ENCODE measurements at regions not wholly inside any gene's neighbourhood (a gene's known extent, or its start where the extent isn't known, plus 50 kb on each side); places are given as distances from the start of the nearest gene placed in this dataset.

- H3K36me3 Mint-ChIP-seq: no peaks in the 10 kb centered on the region
- no peak overlapping the region for H3K4me3 ChIP-seq (ENCODE audit: low read depth, low read length)
- H3K4me3 Mint-ChIP-seq: no peak overlapping the region
- no peak for ATAC-seq (ENCODE audit: low read depth in 2 of 2)
- no peaks in the 10 kb centered on the region for H3K36me3 ChIP-seq (ENCODE audit: control insufficient read depth, insufficient read depth, low read length)
- H3K27me3 Mint-ChIP-seq: peaks cover 4% of the 10 kb centered on the region
- no peaks in the 10 kb centered on the region for H3K27me3 ChIP-seq (ENCODE audit: control insufficient read depth, insufficient read depth, low read length)
- no peaks in the 10 kb centered on the region for H3K4me1 ChIP-seq (ENCODE audit: control insufficient read depth, insufficient read depth, low read length, poor library complexity, severe bottlenecking)
- H3K9me3 ChIP-seq (ENCODE audit: control insufficient read depth in 2 of 2, low read length in 2 of 2): no peaks in the 10 kb centered on the region
- no peak overlapping the region for H3K27ac Mint-ChIP-seq
- H3K4me1 Mint-ChIP-seq: no peaks in the 10 kb centered on the region
- H3K27ac ChIP-seq (ENCODE audit: insufficient read depth, low read length, poor library complexity, severe bottlenecking): no peak overlapping the region
- H3K9me3 Mint-ChIP-seq: peaks cover 0 to 3% (median 0%) of the 10 kb centered on the region in 7 donors
- no peak for DNase-seq
Observed at GRCh38 chr20:40811004-40811403, 122.0 kb upstream of the MAFB start.

DNA sequence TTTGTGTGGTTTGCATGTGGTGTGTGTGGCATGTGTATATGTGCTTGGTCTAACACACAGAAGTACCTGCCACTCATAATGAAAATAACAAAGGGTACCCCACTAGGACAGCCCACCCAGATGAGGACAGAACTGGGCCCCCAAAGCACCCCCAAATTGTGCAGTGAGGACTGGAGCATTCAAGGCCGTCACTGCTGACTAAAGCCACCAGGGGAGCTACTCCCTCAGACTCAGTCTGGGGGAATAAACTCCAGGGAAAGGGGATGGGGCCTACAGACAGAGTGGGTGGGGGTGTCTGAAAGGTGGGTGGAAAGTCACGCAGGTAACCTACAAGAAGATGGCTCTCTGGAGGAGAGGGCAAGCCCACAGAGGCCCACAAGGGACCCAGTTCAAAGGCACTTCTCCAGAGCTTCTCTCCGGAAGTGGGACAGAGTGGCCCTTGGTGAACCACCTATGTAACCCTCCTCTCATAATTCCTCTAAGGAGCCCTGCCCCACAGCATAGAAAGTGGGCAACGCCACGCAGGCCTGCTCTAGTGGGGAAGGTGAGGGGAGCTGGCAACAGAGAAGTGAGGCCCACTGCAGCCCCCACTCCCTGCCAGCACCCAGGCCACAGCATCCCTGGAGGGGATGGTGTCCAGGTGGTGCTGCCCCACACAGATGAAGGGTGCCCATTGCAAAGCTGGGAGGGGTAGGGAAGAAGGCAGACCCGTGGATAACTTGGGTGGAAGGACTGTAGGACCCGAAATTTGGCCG, 122.8 kb upstream of the MAFB start:
- ATAC-seq (ENCODE audit: low read depth in 2 of 2) (no peak), DNase-seq (no peak)
- Mint-ChIP-seq H3K27me3 (peaks cover 4% of the 10 kb centered on the region), H3K4me3 (no peak overlapping the region), H3K27ac (no peak overlapping the region), H3K4me1 (no peaks in the 10 kb centered on the region), H3K36me3 (no peaks in the 10 kb centered on the region), H3K9me3 (peaks cover 0 to 3% (median 0%) of the 10 kb centered on the region in 7 donors)
- no peaks in the 10 kb centered on the region for H3K9me3 ChIP-seq (ENCODE audit: control insufficient read depth in 2 of 2, low read length in 2 of 2)
- H3K36me3 ChIP-seq (ENCODE audit: control insufficient read depth, insufficient read depth, low read length): no peaks in the 10 kb centered on the region
- no peak overlapping the region for H3K27ac ChIP-seq (ENCODE audit: insufficient read depth, low read length, poor library complexity, severe bottlenecking)
- H3K27me3 ChIP-seq (ENCODE audit: control insufficient read depth, insufficient read depth, low read length): no peaks in the 10 kb centered on the region
- no peak overlapping the region for H3K4me3 ChIP-seq (ENCODE audit: low read depth, low read length)
- no peaks in the 10 kb centered on the region for H3K4me1 ChIP-seq (ENCODE audit: control insufficient read depth, insufficient read depth, low read length, poor library complexity, severe bottlenecking)

DNA sequence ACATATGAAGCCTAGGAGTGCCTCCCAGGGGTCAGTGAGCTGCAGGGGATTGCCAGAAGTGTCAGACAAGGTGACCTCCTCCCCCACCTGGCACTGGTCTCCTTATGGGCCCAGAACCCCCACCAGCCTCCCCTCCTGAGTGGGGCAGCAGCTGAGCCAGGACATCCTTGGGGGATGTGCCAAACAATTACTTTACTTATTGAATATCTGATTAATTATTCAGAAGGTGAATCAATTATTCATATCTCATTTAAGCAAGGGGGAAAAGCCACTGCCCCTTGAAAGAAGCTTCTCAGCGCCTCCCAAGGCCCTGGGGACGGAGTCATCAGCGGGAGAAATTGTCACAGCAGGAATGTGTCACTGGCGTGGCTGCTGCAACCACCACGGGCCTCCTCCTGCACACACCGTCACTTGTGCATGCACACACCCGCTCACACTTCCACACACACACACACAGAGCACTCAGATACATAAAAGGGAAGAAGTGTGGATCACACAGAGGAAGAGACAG, 123.4 kb upstream of the MAFB start:
- Histone ChIP-seq H3K36me3 (ENCODE audit: control insufficient read depth, insufficient read depth, low read length) (no peaks in the 10 kb centered on the region), H3K9me3 (ENCODE audit: control insufficient read depth in 2 of 2, low read length in 2 of 2) (no peaks in the 10 kb centered on the region), H3K4me1 (ENCODE audit: control insufficient read depth, insufficient read depth, low read length, poor library complexity, severe bottlenecking) (no peaks in the 10 kb centered on the region), H3K27me3 (ENCODE audit: control insufficient read depth, insufficient read depth, low read length) (no peaks in the 10 kb centered on the region), H3K4me3 (ENCODE audit: low read depth, low read length) (no peak overlapping the region), H3K27ac (ENCODE audit: insufficient read depth, low read length, poor library complexity, severe bottlenecking) (no peak overlapping the region)
- Mint-ChIP-seq H3K27me3 (peaks cover 4% of the 10 kb centered on the region), H3K4me3 (no peak overlapping the region), H3K9me3 (peaks cover 0 to 3% (median 0%) of the 10 kb centered on the region in 7 donors), H3K27ac (no peak overlapping the region), H3K4me1 (no peaks in the 10 kb centered on the region), H3K36me3 (no peaks in the 10 kb centered on the region)
- DNase-seq (no peak), ATAC-seq (ENCODE audit: low read depth in 2 of 2) (no peak)

DNA sequence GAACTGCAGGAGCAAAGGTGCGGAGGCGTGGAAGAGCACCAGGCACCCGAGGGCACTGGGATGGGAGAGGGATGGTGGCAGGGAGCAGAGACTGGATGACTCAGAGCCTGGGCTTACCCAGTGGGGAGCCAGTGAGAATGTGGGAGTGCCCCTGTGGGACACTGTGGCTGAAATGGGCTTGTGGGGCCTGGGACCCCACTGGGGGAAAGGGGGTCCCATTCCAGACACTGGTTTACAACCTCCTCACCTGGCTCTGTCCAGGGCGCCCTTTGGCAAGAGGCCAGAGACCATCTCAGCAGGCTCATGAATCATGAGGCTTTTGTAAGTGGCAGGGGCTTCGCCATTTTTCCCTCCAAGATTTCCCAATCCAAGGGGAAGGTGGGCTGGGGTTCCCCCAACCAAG, 124.0 kb upstream of the MAFB start:
- Histone ChIP-seq H3K27ac (ENCODE audit: insufficient read depth, low read length, poor library complexity, severe bottlenecking) (no peak overlapping the region), H3K4me3 (ENCODE audit: low read depth, low read length) (no peak overlapping the region), H3K9me3 (ENCODE audit: control insufficient read depth in 2 of 2, low read length in 2 of 2) (no peaks in the 10 kb centered on the region), H3K4me1 (ENCODE audit: control insufficient read depth, insufficient read depth, low read length, poor library complexity, severe bottlenecking) (no peaks in the 10 kb centered on the region), H3K27me3 (ENCODE audit: control insufficient read depth, insufficient read depth, low read length) (no peaks in the 10 kb centered on the region), H3K36me3 (ENCODE audit: control insufficient read depth, insufficient read depth, low read length) (no peaks in the 10 kb centered on the region)
- Mint-ChIP-seq H3K4me1 (no peaks in the 10 kb centered on the region), H3K4me3 (no peak overlapping the region), H3K36me3 (no peaks in the 10 kb centered on the region), H3K27ac (no peak overlapping the region), H3K27me3 (peaks cover 4% of the 10 kb centered on the region), H3K9me3 (peaks cover 0 to 3% (median 0%) of the 10 kb centered on the region in 7 donors)
- ATAC-seq (ENCODE audit: low read depth in 2 of 2) (no peak), DNase-seq (no peak)

GRCh38 chr20:40813708-40814630, 124.9 kb upstream of the MAFB start:
- DNase-seq (no peak), ATAC-seq (ENCODE audit: low read depth in 2 of 2) (no peak)
- no peaks in the 10 kb centered on the region for H3K9me3 ChIP-seq (ENCODE audit: control insufficient read depth in 2 of 2, low read length in 2 of 2)
- H3K4me3 ChIP-seq (ENCODE audit: low read depth, low read length): no peak overlapping the region
- no peaks in the 10 kb centered on the region for H3K4me1 Mint-ChIP-seq
- H3K36me3 Mint-ChIP-seq: no peaks in the 10 kb centered on the region
- H3K9me3 Mint-ChIP-seq: peaks cover 0 to 4% (median 0%) of the 10 kb centered on the region in 7 donors
- no peaks in the 10 kb centered on the region for H3K36me3 ChIP-seq (ENCODE audit: control insufficient read depth, insufficient read depth, low read length)
- H3K27me3 ChIP-seq (ENCODE audit: control insufficient read depth, insufficient read depth, low read length): no peaks in the 10 kb centered on the region
- no peaks in the 10 kb centered on the region for H3K4me1 ChIP-seq (ENCODE audit: control insufficient read depth, insufficient read depth, low read length, poor library complexity, severe bottlenecking)
- H3K27ac ChIP-seq (ENCODE audit: insufficient read depth, low read length, poor library complexity, severe bottlenecking): no peak overlapping the region
- peaks cover 4% of the 10 kb centered on the region for H3K27me3 Mint-ChIP-seq
- H3K4me3 Mint-ChIP-seq: no peak overlapping the region
- peak overlapping the region in 1 of 3 donors; percentile 14 for H3K27ac Mint-ChIP-seq

DNA sequence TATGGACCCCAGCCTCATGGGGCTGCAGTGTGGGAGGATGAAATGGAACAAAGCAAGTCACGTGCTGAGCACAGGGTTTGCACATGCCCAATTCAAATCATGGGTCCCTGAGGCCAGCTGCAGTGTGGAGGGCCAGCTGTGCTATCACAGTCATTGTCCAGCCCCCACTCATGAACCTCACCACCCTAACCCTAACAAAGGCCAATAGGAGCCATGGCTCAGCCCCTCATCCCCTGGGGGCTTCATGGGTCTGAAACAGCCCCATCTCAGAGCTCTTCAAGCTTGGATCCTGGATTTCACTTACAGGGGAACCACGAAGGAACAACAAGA, 125.6 kb upstream of the MAFB start:
- no peaks in the 10 kb centered on the region for H3K4me1 Mint-ChIP-seq
- H3K4me3 Mint-ChIP-seq: no peak overlapping the region
- no peaks in the 10 kb centered on the region for H3K9me3 ChIP-seq (ENCODE audit: control insufficient read depth in 2 of 2, low read length in 2 of 2)
- no peaks in the 10 kb centered on the region for H3K27me3 ChIP-seq (ENCODE audit: control insufficient read depth, insufficient read depth, low read length)
- H3K36me3 Mint-ChIP-seq: no peaks in the 10 kb centered on the region
- no peak overlapping the region for H3K4me3 ChIP-seq (ENCODE audit: low read depth, low read length)
- ATAC-seq (ENCODE audit: low read depth in 2 of 2) (no peak), DNase-seq (no peak)
- H3K27ac ChIP-seq (ENCODE audit: insufficient read depth, low read length, poor library complexity, severe bottlenecking): no peak overlapping the region
- peaks cover 3% of the 10 kb centered on the region for H3K27me3 Mint-ChIP-seq
- H3K27ac Mint-ChIP-seq: no peak overlapping the region
- no peaks in the 10 kb centered on the region for H3K4me1 ChIP-seq (ENCODE audit: control insufficient read depth, insufficient read depth, low read length, poor library complexity, severe bottlenecking)
- peaks cover 0 to 4% (median 0%) of the 10 kb centered on the region in 7 donors for H3K9me3 Mint-ChIP-seq
- H3K36me3 ChIP-seq (ENCODE audit: control insufficient read depth, insufficient read depth, low read length): no peaks in the 10 kb centered on the region

DNA sequence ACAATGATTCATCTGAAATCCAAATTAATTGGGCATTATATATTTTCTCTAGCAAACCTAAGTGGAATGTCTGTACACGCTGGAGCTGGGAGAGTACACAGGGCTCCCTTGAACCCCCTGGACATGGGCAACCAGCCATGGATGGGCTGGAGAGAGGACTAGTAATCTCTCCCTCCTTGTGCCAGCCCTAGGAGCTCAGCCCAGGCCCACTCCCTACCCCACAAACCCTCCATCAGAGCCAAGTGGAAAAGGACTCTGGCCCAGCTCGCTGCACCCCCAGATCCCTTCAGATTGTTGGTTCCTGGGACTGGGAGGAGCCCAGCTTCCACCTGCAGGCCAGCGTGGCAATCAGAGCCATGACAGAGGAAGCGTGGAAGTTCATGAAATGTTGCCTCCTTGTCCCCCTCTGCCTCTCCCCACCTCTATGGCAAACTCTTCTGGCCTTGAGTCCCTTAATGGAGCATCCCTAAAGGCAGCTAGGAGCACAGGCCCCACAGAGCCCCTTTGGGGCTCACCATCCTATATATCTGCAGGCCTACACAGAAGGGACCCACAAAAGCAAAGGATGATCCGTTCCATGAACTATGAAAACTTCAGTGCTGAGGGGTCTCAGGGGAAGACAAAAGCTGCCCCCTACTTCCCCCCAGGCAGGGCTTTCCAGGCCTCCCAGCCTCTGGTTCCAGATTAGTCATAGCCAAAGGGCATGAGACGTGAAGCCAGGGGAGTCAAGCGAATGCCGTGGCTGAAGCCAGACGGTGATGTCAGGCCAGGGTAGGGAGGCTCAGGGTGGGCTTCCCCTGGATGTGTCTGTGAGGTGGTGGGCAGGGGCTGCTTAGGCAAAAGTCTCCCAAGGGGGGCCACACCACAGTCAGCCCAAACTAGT, 126.4 kb upstream of the MAFB start:
- Mint-ChIP-seq H3K27ac (no peak overlapping the region), H3K36me3 (no peaks in the 10 kb centered on the region), H3K4me1 (no peaks in the 10 kb centered on the region), H3K4me3 (no peak overlapping the region), H3K27me3 (no peaks in the 10 kb centered on the region), H3K9me3 (peaks cover 0 to 6% (median 0%) of the 10 kb centered on the region in 7 donors)
- Histone ChIP-seq H3K4me1 (ENCODE audit: control insufficient read depth, insufficient read depth, low read length, poor library complexity, severe bottlenecking) (no peaks in the 10 kb centered on the region), H3K9me3 (ENCODE audit: control insufficient read depth in 2 of 2, low read length in 2 of 2) (no peaks in the 10 kb centered on the region), H3K4me3 (ENCODE audit: low read depth, low read length) (no peak overlapping the region), H3K27me3 (ENCODE audit: control insufficient read depth, insufficient read depth, low read length) (no peaks in the 10 kb centered on the region), H3K27ac (ENCODE audit: insufficient read depth, low read length, poor library complexity, severe bottlenecking) (no peak overlapping the region), H3K36me3 (ENCODE audit: control insufficient read depth, insufficient read depth, low read length) (no peaks in the 10 kb centered on the region)
- ATAC-seq (ENCODE audit: low read depth in 2 of 2) (no peak), DNase-seq (no peak)

All from CD4-positive, CD25-positive, alpha-beta regulatory T cell (primary cell).